ENCODE measurements at regions not wholly inside any gene's neighbourhood (a gene's known extent, or its start where the extent isn't known, plus 50 kb on each side); places are given as distances from the start of the nearest gene placed in this dataset.

- TF ChIP-seq FOXP2 (optimal IDR thresholded peaks at IDR 0.05; ENCODE audit: borderline replicate concordance, extremely low read depth, extremely low read length, insufficient read depth) = no peak
- no peak for TF ChIP-seq REST (IDR thresholded peaks at IDR 0.05; ENCODE audit: insufficient read depth in 1 of 2, low read depth in 2 of 2, low read length in 2 of 2)
These were observed 282.1 kb downstream of the C16orf95 start for GRCh38 chr16:87035053-87035452.

- no peak for TF ChIP-seq FOXP2 (optimal IDR thresholded peaks at IDR 0.05; ENCODE audit: borderline replicate concordance, extremely low read depth, extremely low read length, insufficient read depth)
- TF ChIP-seq REST (IDR thresholded peaks at IDR 0.05; ENCODE audit: insufficient read depth in 1 of 2, low read depth in 2 of 2, low read length in 2 of 2) = no peak
- TF ChIP-seq SIN3A (IDR thresholded peaks at IDR 0.05; ENCODE audit: borderline replicate concordance, insufficient read depth, low read length) = no peak
- no peak for TF ChIP-seq TAF1 (IDR thresholded peaks at IDR 0.05; ENCODE audit: borderline replicate concordance, insufficient read depth, low read length)
- TF ChIP-seq POLR2AphosphoS5 (IDR thresholded peaks at IDR 0.05; ENCODE audit: low read depth, low read length) = no peak
These were observed 280.2 kb downstream of the C16orf95 start for GRCh38 chr16:87037012-87037411.

GRCh38 chr16:87040169-87041117 lies 276.7 kb downstream of the C16orf95 start:
- TF ChIP-seq TAF1 (IDR thresholded peaks at IDR 0.05; ENCODE audit: borderline replicate concordance, insufficient read depth, low read length) = no peak
- TF ChIP-seq SIN3A (IDR thresholded peaks at IDR 0.05; ENCODE audit: borderline replicate concordance, insufficient read depth, low read length) = no peak
- TF ChIP-seq REST (IDR thresholded peaks at IDR 0.05; ENCODE audit: insufficient read depth in 1 of 2, low read depth in 2 of 2, low read length in 2 of 2) = no peak
- no peak for TF ChIP-seq POLR2AphosphoS5 (IDR thresholded peaks at IDR 0.05; ENCODE audit: low read depth, low read length)
- no peak for TF ChIP-seq FOXP2 (optimal IDR thresholded peaks at IDR 0.05; ENCODE audit: borderline replicate concordance, extremely low read depth, extremely low read length, insufficient read depth)

- no peak for TF ChIP-seq FOXP2 (optimal IDR thresholded peaks at IDR 0.05; ENCODE audit: borderline replicate concordance, extremely low read depth, extremely low read length, insufficient read depth)
- TF ChIP-seq POLR2AphosphoS5 (IDR thresholded peaks at IDR 0.05; ENCODE audit: low read depth, low read length) = no peak
- TF ChIP-seq SIN3A (IDR thresholded peaks at IDR 0.05; ENCODE audit: borderline replicate concordance, insufficient read depth, low read length) = no peak
- no peak for TF ChIP-seq TAF1 (IDR thresholded peaks at IDR 0.05; ENCODE audit: borderline replicate concordance, insufficient read depth, low read length)
- no peak for TF ChIP-seq REST (IDR thresholded peaks at IDR 0.05; ENCODE audit: insufficient read depth in 1 of 2, low read depth in 2 of 2, low read length in 2 of 2)
These were observed 275.9 kb downstream of the C16orf95 start for GRCh38 chr16:87041286-87041685.
